ENCODE measurements at regions not wholly inside any gene's neighbourhood (a gene's known extent, or its start where the extent isn't known, plus 50 kb on each side); places are given as distances from the start of the nearest gene placed in this dataset.

- TF ChIP-seq CTCF (conservative IDR thresholded peaks at IDR 0.05 in 1 of 2, IDR thresholded peaks at IDR 0.05 in 1 of 2; ENCODE audit: extremely low read depth in 1 of 2, insufficient read depth in 1 of 2, low read depth in 1 of 2, low read length in 2 of 2) (no peak), EZH2 (IDR thresholded peaks at IDR 0.05; ENCODE audit: borderline replicate concordance, low read length) (no peak)
Measured at GRCh38 chr18:29071869-29072268, 894.9 kb upstream of the CDH2 start.

Measured in mammary epithelial cell (primary cell).